ENCODE measurements at regions not wholly inside any gene's neighbourhood (a gene's known extent, or its start where the extent isn't known, plus 50 kb on each side); places are given as distances from the start of the nearest gene placed in this dataset.
A peak's percentile ranks its signal among the peaks of the same experiment; 100 is the strongest.

- TF ChIP-seq POLR2AphosphoS5 (IDR thresholded peaks at IDR 0.05; ENCODE audit: low read depth, low read length) (no peak), POU2F2 (IDR thresholded peaks at IDR 0.05; ENCODE audit: low read depth, low read length) (no peak), POLR2A (IDR thresholded peaks at IDR 0.05; ENCODE audit: low read depth, low read length) (no peak), SPI1 (IDR thresholded peaks at IDR 0.05; ENCODE audit: low read depth, low read length) (peak; percentile 80; the same call in 1 of the 2 replicates), TAF1 (IDR thresholded peaks at IDR 0.05; ENCODE audit: low read depth, low read length) (no peak)
Measured at GRCh38 chr2:13666582-13667414, 950.1 kb downstream of the TRIB2 start.
